Type B pancreatic cell (in vitro differentiated cells): ENCODE measurements at regions not wholly inside any gene's neighbourhood (a gene's known extent, or its start where the extent isn't known, plus 50 kb on each side); places are given as distances from the start of the nearest gene placed in this dataset.
"Not testable (repeated sequence)": the region's sequence is repeated elsewhere in the genome, so short reads cannot be mapped to it uniquely, and the experiment has no call there.

Experiments used
- DNase-seq: peaks from one replicate; pipeline ENCODE4 v3.0.0; 2021; ENCODE audit warnings: mixed read lengths; ENCODE audit not compliant: unreplicated experiment; ENCODE audit errors: extremely low spot score
- H3K27ac Mint-ChIP-seq: 2 replicates; pipeline ENCODE4 v1.8.0; 2021; ENCODE audit warnings: mild to moderate bottlenecking, mixed read lengths
- H3K27me3 Mint-ChIP-seq: 2 replicates; pipeline ENCODE4 v1.8.0; 2021; ENCODE audit warnings: mixed read lengths
- H3K36me3 Mint-ChIP-seq: 2 replicates; pipeline ENCODE4 v1.8.0; 2021; ENCODE audit warnings: mixed read lengths
- H3K4me1 Mint-ChIP-seq: one replicate; pipeline ENCODE4 v1.8.0; 2021; ENCODE audit warnings: mixed read lengths; ENCODE audit not compliant: unreplicated experiment
- H3K4me3 Mint-ChIP-seq: 2 replicates; pipeline ENCODE4 v1.8.0; 2021; ENCODE audit warnings: mild to moderate bottlenecking, mixed read lengths
- H3K9me3 Mint-ChIP-seq: 2 replicates; pipeline ENCODE4 v1.8.0; 2021; ENCODE audit warnings: mixed read lengths
- CTCF ChIP-seq: fragments of 200-600 bp; sonication (generic); conservative IDR thresholded peaks from 2 replicates; pipeline ENCODE4 v1.5.0; 2021; ENCODE audit warnings: antibody characterized with exemption, mild to moderate bottlenecking

- DNase-seq = no peak
- H3K9me3 Mint-ChIP-seq = peaks cover 9% of the 10 kb centered on the region
- H3K4me3 Mint-ChIP-seq = no peak overlapping the region
- H3K27me3 Mint-ChIP-seq = no peaks in the 10 kb centered on the region
- no peak for TF ChIP-seq CTCF
- H3K36me3 Mint-ChIP-seq = no peaks in the 10 kb centered on the region
- no peak overlapping the region for H3K27ac Mint-ChIP-seq
- H3K4me1 Mint-ChIP-seq = no peaks in the 10 kb centered on the region
Observed at GRCh38 chr1:239982762-239983161, 108.9 kb upstream of the FMN2 start.

GRCh38 chr1:239985044-239985443, 106.6 kb upstream of the FMN2 start:
- Mint-ChIP-seq H3K9me3 (peaks cover 4% of the 10 kb centered on the region), H3K36me3 (no peaks in the 10 kb centered on the region), H3K4me3 (no peak overlapping the region), H3K27me3 (peaks cover 9% of the 10 kb centered on the region), H3K4me1 (no peaks in the 10 kb centered on the region), H3K27ac (no peak overlapping the region)
- DNase-seq = no peak
- TF ChIP-seq CTCF = no peak

GRCh38 chr1:239987103-239987745, 104.5 kb upstream of the FMN2 start:
- no peak for DNase-seq
- Mint-ChIP-seq H3K9me3 (peaks cover 4% of the 10 kb centered on the region), H3K27ac (no peak overlapping the region), H3K27me3 (peaks cover 19% of the 10 kb centered on the region), H3K36me3 (no peaks in the 10 kb centered on the region), H3K4me3 (no peak overlapping the region), H3K4me1 (no peaks in the 10 kb centered on the region)
- peak; percentile 87 for TF ChIP-seq CTCF

- no peaks in the 10 kb centered on the region for H3K36me3 Mint-ChIP-seq
- TF ChIP-seq CTCF = no peak
- no peak for DNase-seq
- peaks cover 4% of the 10 kb centered on the region for H3K9me3 Mint-ChIP-seq
- no peaks in the 10 kb centered on the region for H3K4me1 Mint-ChIP-seq
- H3K27me3 Mint-ChIP-seq = peaks cover 43% of the 10 kb centered on the region
- no peak overlapping the region for H3K27ac Mint-ChIP-seq
- no peak overlapping the region for H3K4me3 Mint-ChIP-seq
Observed at GRCh38 chr1:239989990-239990389, 101.7 kb upstream of the FMN2 start.

GRCh38 chr1:239992566-239992965, 99.1 kb upstream of the FMN2 start:
- not testable (repeated sequence) for H3K9me3 Mint-ChIP-seq, H3K27ac Mint-ChIP-seq, H3K4me1 Mint-ChIP-seq, H3K36me3 Mint-ChIP-seq, DNase-seq, H3K4me3 Mint-ChIP-seq
- H3K27me3 Mint-ChIP-seq = peaks cover 67% of the 10 kb centered on the region

GRCh38 chr1:239993366-239993765, 98.3 kb upstream of the FMN2 start:
- Mint-ChIP-seq H3K27ac (no peak overlapping the region), H3K4me1 (no peaks in the 10 kb centered on the region), H3K36me3 (no peaks in the 10 kb centered on the region), H3K27me3 (peaks cover 68% of the 10 kb centered on the region), H3K9me3 (no peaks in the 10 kb centered on the region), H3K4me3 (no peak overlapping the region)
- no peak for TF ChIP-seq CTCF
- DNase-seq = no peak
